Islet precursor cell (in vitro differentiated cells): ENCODE measurements at regions not wholly inside any gene's neighbourhood (a gene's known extent, or its start where the extent isn't known, plus 50 kb on each side); places are given as distances from the start of the nearest gene placed in this dataset.

Source experiments
- DNase-seq: peaks from one replicate; pipeline ENCODE4 v3.0.0-alpha.2; 2018

- no peak for DNase-seq
Observed at GRCh38 chr5:74250304-74251102, 390.0 kb downstream of the ENC1 start.

GRCh38 chr5:74248576-74248975, 392.0 kb downstream of the ENC1 start:
- no peak for DNase-seq

GRCh38 chr5:74244406-74244805, 396.1 kb downstream of the ENC1 start:
- no peak for DNase-seq

GRCh38 chr5:74243634-74244033, 396.9 kb downstream of the ENC1 start:
- no peak for DNase-seq

GRCh38 chr5:74242516-74242915, 398.0 kb downstream of the ENC1 start:
- no peak for DNase-seq

- peak; percentile 94 for DNase-seq
Observed at GRCh38 chr5:74241751-74242140, 398.8 kb downstream of the ENC1 start.

GRCh38 chr5:74240783-74241750, 399.5 kb downstream of the ENC1 start:
- DNase-seq = no peak

GRCh38 chr5:74239261-74239660, 401.3 kb downstream of the ENC1 start:
- DNase-seq = no peak

GRCh38 chr5:74237571-74238145, 402.9 kb downstream of the ENC1 start:
- no peak for DNase-seq

GRCh38 chr5:74235552-74235951, 405.0 kb downstream of the ENC1 start:
- DNase-seq = no peak

- DNase-seq = peak; percentile 59
Observed at GRCh38 chr5:74233571-74233970, 407.0 kb downstream of the ENC1 start.

GRCh38 chr5:74233091-74233490, 407.4 kb downstream of the ENC1 start:
- DNase-seq = peak; percentile 57

GRCh38 chr5:74232276-74232675, 408.3 kb downstream of the ENC1 start:
- DNase-seq = peak; percentile 77

GRCh38 chr5:74231697-74232096, 408.8 kb downstream of the ENC1 start:
- peak; percentile 52 for DNase-seq

GRCh38 chr5:74226716-74227485, 413.6 kb downstream of the ENC1 start:
- DNase-seq = peak; percentile 37

GRCh38 chr5:74225587-74225986, 414.9 kb downstream of the ENC1 start:
- DNase-seq = no peak

GRCh38 chr5:74224331-74224730, 416.2 kb downstream of the ENC1 start:
- DNase-seq = no peak

- no peak for DNase-seq
Observed at GRCh38 chr5:74222806-74223205, 417.7 kb downstream of the ENC1 start.

- no peak for DNase-seq
Observed at GRCh38 chr5:74221413-74221812, 419.1 kb downstream of the ENC1 start.

GRCh38 chr5:74216012-74216411, 424.5 kb downstream of the ENC1 start:
- DNase-seq = peak; percentile 12

- DNase-seq = peak; percentile 80
Observed at GRCh38 chr5:74212336-74212735, 428.2 kb downstream of the ENC1 start.

GRCh38 chr5:74209571-74209970, 431.0 kb downstream of the ENC1 start:
- no peak for DNase-seq
